ENCODE measurements at regions not wholly inside any gene's neighbourhood (a gene's known extent, or its start where the extent isn't known, plus 50 kb on each side); places are given as distances from the start of the nearest gene placed in this dataset.

GRCh38 chr2:45141883-45142866 is 132.9 kb upstream of the SIX2 start:
- no peak for TF ChIP-seq CTCF (IDR thresholded peaks at IDR 0.05; ENCODE audit: unreplicated experiment in 3 of 3)
- peaks cover 7% of the 10 kb centered on the region for H3K4me1 Mint-ChIP-seq
- H3K27ac Mint-ChIP-seq: no peak overlapping the region
- peaks cover 3% of the 10 kb centered on the region for H3K9me3 Mint-ChIP-seq
- H3K4me3 Mint-ChIP-seq: no peak overlapping the region
- peaks cover 3% of the 10 kb centered on the region for H3K36me3 Mint-ChIP-seq (ENCODE audit: low read depth)
- H3K27me3 Mint-ChIP-seq (ENCODE audit: low read depth): peaks cover 43% of the 10 kb centered on the region

- Mint-ChIP-seq H3K27ac (no peak overlapping the region), H3K27me3 (ENCODE audit: low read depth) (peaks cover 36% of the 10 kb centered on the region), H3K36me3 (ENCODE audit: low read depth) (no peaks in the 10 kb centered on the region), H3K4me3 (no peak overlapping the region), H3K4me1 (peaks cover 7% of the 10 kb centered on the region), H3K9me3 (no peaks in the 10 kb centered on the region)
- no peak for TF ChIP-seq CTCF (IDR thresholded peaks at IDR 0.05; ENCODE audit: unreplicated experiment in 3 of 3)
Measured at GRCh38 chr2:45140675-45141074, 131.4 kb upstream of the SIX2 start.

GRCh38 chr2:45138904-45139303 is 129.7 kb upstream of the SIX2 start:
- Mint-ChIP-seq H3K27ac (no peak overlapping the region), H3K4me1 (peaks cover 4% of the 10 kb centered on the region), H3K27me3 (ENCODE audit: low read depth) (peaks cover 24% of the 10 kb centered on the region), H3K4me3 (no peak overlapping the region), H3K9me3 (no peaks in the 10 kb centered on the region), H3K36me3 (ENCODE audit: low read depth) (no peaks in the 10 kb centered on the region)
- TF ChIP-seq CTCF (IDR thresholded peaks at IDR 0.05; ENCODE audit: unreplicated experiment in 3 of 3): no peak

GRCh38 chr2:45137966-45138695 is 128.9 kb upstream of the SIX2 start:
- TF ChIP-seq CTCF (IDR thresholded peaks at IDR 0.05; ENCODE audit: unreplicated experiment in 3 of 3): no peak
- H3K27me3 Mint-ChIP-seq (ENCODE audit: low read depth): peaks cover 18% of the 10 kb centered on the region

GRCh38 chr2:45134726-45135125 is 125.5 kb upstream of the SIX2 start:
- Mint-ChIP-seq H3K4me3 (no peak overlapping the region), H3K36me3 (ENCODE audit: low read depth) (no peaks in the 10 kb centered on the region), H3K4me1 (peaks cover 4% of the 10 kb centered on the region), H3K27me3 (ENCODE audit: low read depth) (peaks cover 8% of the 10 kb centered on the region), H3K27ac (no peak overlapping the region), H3K9me3 (no peaks in the 10 kb centered on the region)
- TF ChIP-seq CTCF (IDR thresholded peaks at IDR 0.05; ENCODE audit: unreplicated experiment in 3 of 3): no peak

More at GRCh38 chr2:45137966-45138695, 128.9 kb upstream of the SIX2 start:
- no peak overlapping the region for H3K4me3 Mint-ChIP-seq
- H3K36me3 Mint-ChIP-seq (ENCODE audit: low read depth): no peaks in the 10 kb centered on the region
- H3K4me1 Mint-ChIP-seq: peaks cover 4% of the 10 kb centered on the region
- no peak overlapping the region for H3K27ac Mint-ChIP-seq
- H3K9me3 Mint-ChIP-seq: no peaks in the 10 kb centered on the region

Measured in nephron (organoid).